Esophagus mucosa (tissue), 1 donor: ENCODE measurements at regions not wholly inside any gene's neighbourhood (a gene's known extent, or its start where the extent isn't known, plus 50 kb on each side); places are given as distances from the start of the nearest gene placed in this dataset.
"Not testable (repeated sequence)": the region's sequence is repeated elsewhere in the genome, so short reads cannot be mapped to it uniquely, and the experiment has no call there.

Experiments used
- ATAC-seq: fragments of 200-7000 bp; cut with Tn5 transposase; one replicate; pipeline ENCODE4 v1.9.1; 2020
- donor health status: DM: yes; HTN: yes; CAD: no.

DNA sequence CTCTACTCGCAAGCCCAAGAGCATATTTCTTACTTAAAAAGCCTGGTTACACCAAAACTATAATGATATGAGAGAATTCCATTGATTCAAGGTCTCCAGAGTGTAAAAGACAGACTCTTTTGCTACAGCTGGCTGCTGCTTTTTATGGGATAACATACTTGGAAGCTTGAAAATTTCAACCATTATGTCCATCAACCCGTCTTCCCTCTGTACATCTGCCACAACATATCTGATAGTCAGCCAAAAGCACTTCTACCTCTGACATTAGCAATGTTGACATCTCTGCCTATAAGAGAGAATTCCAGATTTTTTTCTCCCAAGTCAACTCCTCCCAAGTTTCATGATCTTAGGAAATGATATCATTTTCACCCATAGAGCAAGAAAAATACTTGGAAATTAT, 54.4 kb upstream of the IQCM start:
- no peak for ATAC-seq

DNA sequence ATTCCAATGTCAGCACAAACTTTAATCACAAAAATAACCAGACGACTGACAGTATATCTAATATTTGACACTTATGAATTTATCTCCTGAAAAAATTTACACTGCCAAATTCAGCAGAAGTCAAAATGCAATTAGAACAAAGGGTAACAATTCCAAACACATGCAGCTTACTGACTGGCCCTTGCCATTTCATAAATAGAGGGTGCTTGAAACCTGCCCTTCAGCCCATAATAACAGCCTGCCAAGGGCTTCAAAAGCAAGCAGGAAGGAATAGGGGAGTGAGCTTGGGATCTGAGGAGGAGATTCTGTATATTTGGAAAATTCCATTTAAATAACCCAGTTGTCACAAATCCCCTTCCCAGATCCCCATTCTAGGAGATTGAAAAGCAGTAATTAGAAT, 66.1 kb upstream of the IQCM start:
- ATAC-seq, result no peak

DNA sequence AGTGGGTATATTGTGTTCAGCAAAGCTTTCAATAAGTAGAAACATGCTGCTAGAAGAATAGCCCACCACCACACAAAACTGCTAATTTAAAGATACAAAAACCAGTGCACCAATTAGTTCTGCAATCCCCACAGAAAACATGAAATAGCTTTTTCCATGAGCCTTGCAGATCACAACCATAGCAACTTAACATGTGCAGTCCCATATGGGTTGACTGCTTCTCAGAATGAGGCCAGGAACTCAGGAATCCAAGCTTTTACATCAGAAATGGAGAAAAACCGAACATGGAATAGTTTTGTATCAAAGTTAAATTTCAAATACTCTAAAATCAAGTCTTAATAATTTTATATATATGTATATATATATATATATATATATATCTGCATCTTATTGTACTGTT, 66.6 kb upstream of the IQCM start:
- ATAC-seq, result no peak

DNA sequence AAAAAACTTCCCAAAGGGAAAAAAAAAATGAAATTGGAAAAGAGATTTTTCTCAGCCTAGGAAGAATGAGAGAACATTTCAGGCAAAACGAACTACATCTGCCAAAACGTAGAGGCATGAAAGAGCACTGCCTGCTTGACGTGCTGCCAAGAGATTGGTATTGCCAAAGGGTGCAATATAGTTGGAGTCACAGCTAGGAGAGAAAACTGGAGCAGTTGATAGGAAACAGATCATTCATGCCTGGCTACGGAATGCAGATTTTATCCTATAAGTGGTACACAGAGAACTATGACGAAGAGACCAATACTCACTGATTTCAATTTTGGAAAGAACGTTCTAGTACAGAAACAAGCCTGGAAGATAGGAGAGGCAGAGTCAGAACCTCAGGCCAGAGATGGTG, 68.4 kb upstream of the IQCM start:
- ATAC-seq, result no peak

DNA sequence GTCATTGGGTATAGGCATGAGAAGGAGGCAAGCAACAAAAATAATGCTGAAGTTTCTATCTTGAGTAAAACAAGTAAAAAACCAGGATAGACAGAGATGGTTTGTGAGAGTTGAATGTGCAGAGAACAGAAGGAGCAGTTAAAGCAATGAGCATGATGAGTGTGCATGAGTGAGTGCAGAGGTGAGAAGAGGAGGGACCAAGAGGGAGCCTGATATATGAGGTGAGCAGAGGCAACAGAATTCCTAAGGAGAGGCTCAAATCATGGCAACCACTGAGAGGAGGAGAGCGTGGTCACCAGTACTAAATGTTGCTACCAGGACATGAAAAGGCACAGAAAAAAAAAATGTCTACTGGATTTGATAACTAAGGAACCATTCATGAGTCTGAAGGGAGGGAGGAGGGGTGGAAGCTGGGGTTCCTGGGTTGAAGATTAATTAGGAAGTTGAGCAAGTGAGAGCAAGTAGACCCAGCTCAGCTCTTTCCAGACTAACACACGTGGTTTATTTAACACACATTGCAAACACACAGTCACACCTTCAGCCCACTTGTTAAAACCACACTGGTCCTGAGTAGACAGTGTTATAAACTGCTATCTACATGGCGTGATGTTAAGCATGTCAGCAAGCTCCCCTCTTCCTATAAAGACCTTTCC, 69.0 kb upstream of the IQCM start:
- ATAC-seq, result peak; percentile 39

DNA sequence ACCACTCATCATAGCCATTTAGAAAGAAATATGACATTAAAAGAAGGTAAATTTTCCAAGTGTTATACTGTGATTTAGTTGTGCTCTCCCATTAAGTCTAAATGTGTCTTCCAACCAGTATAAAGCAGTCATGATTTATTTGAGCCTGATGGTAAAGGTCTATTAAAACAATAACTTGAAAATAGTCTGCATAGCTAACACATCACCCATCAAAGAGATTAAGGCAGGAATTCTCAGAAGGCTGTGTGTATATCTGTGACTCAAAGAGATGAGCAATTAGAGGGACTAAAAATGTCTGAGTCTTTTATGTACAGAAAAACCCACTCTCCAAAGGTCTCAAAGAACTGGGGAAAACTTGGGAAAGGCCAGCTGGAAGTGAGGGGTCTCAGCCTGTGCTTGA, 70.3 kb upstream of the IQCM start:
- ATAC-seq, result peak; percentile 23

DNA sequence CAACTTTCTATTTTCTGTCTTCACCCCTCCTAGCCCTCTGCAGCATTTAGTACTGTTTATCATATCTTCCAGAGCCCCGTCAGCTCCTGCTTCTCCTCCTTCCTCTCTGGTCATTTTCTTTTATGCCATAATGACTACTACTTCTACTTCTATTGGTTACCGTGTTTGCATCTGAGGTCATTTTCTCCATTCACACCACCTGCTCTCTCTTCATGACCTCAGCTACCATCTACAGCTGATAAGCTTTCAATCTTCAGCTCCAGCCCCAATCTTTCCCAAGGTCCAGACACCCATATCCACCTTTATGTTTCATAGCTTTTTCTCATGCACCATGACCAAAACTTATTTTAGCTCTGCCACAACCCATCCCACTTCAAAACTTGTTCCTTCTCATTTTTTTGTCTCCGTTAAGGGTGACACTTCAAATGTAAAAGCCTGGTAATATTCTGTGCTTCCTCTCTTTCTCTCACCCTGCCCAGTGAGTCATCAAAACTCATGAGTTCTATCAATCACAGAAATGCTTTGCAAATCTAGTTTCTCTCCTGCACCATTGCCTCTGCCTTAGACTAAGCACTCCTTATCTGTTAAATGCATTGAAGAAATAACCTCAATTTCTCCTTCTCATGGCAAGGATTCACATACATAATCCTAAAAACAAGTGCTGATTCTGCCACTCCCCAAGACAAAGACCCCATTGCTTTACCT, 71.3 kb upstream of the IQCM start:
- ATAC-seq, result peak; percentile 70

DNA sequence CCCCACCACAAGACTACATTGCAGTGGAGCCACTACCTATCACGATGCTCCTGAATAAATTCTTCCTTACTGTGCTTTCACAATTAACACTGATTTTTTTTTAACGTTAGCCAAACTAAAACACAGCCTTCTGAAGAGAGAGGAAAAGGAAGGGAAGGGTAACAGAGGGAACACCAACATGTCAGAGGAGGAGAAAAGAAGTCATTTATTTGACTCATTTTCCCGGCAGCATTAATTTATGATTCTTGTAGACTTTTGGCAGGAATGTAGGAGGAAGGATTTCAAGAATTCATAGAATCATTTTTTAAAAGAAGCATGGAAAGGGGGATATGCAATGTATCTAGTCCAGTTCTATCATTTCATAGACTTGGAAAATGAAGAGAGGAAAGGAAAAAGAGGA, 74.3 kb upstream of the IQCM start:
- no peak for ATAC-seq

DNA sequence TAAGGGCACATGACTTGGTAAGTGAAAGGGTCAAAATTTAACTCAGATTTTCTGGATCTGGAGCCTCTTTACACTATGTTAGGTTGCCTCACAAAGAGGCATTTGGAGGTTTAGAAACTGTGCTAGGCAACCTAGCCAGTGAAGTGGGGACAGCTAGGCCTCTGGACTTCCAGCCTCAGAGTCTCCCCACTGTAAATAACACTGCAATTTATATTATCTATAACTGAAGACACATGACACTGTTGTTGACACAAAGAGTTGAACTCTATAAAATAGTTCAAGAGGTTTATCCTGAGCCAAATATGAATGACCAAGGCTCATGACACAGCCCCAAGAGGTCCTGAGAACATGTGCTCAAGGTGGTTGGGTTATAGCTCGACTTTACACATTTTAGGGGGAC, 74.9 kb upstream of the IQCM start:
- ATAC-seq, result no peak

DNA sequence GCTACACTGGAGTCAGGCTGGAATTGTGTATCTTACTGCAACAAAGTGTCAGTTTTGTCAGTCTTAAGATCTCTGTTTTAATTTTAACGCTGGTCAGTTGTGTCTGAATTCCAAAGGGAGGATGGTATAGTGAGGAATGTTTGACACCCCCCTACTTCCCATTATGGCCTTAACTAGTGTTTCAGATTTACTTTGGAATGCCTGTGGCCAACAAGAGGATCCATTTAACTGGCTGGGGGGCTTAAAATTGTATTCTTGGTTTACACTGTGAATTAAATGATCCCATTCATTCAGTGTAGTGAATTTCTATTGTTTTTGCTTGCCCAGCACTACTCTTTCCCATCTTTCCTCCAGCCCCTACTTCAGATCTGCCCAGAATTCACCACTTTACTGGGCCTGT, 75.8 kb upstream of the IQCM start:
- no peak for ATAC-seq

DNA sequence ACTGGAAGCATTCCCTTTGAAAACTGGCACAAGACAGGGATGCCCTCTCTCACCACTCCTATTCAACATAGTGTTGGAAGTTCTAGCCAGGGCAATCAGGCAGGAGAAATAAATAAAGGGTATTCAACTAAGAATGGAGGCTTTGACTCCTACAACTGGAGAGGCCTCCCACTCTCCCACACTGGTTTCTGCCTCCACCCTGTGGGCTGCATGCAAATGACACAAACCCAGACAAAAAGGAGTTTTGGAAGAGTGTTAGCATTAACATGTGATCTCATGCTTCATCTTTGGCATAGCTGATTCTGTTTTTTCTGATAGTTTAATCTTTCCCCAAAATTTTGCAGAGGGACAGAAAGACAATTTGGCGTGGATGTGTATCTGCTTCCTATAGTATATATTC, 80.8 kb upstream of the IQCM start:
- ATAC-seq, result no peak

DNA sequence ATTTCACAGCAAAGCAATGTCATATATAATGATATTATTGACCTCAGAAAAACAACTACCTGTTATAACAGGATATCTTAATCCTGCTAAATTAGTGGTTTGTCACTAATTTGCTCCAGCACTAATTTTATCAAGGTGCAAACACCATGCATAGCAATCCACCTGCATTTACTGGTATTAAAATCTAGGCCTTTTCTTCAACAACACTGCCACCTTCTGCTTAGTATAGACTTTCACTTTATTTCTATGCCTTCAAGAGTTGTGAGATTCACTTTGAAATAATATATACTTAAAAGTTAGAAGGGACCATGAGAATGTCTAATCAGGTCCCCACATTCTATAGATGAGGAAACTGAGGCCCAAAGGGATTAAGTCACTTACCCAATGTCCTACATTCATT, 82.1 kb upstream of the IQCM start:
- peak; percentile 33 for ATAC-seq

DNA sequence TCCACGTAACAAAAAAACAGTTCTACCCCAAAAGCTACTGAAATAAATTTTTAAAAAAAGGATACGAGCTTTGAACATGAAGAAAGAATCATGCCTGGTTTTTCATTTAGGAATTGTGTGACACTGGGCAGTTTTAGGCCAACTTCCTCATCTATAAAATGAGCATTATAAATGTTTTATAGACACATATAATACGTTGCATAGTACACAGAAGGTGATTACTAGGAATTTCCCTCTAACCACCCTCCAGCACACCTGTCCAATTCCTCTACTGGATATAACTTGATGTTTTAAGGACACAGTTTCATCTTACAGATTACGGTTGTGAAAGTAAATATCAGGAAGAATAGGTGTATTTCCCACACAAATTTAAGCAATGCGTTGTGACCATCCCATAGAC, 85.5 kb upstream of the IQCM start:
- no peak for ATAC-seq

DNA sequence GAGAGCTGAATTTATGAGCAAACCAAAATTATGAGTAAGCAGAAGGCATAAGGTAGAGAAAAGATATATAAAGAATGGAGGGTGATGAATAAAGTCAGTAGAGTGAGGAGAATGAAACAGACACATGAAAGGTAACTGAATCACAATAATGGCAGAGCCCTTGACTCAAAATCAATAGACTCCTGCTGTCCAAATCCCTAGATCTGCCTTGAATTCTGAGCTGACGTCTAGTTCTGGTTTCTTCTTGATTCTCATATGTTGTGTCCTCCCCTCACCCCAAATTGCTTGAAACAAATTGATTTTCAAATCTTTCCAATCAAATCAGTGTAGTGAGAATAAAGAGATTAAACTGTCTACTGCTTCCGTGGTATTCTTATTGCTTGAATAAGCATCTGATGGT, 86.6 kb upstream of the IQCM start:
- ATAC-seq, result no peak

DNA sequence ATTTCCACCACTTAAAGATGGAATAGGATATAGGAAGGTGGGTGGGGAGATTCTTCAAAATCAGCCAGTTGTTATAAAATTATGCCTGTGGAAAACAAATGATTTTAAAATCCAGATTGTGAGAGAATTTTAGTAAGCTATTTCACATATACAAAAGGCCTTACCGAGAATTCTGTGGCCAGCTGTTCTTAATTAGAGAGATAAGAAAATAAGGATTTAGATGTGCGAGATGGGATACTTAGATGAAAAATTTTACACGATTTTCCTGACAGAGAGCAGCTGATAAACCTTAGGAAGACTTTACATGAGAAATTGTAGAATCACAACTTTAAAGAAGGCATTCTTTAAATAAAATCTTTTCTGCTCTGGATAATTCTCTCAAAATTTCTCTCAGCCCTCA, 94.5 kb upstream of the IQCM start:
- ATAC-seq, result no peak

DNA sequence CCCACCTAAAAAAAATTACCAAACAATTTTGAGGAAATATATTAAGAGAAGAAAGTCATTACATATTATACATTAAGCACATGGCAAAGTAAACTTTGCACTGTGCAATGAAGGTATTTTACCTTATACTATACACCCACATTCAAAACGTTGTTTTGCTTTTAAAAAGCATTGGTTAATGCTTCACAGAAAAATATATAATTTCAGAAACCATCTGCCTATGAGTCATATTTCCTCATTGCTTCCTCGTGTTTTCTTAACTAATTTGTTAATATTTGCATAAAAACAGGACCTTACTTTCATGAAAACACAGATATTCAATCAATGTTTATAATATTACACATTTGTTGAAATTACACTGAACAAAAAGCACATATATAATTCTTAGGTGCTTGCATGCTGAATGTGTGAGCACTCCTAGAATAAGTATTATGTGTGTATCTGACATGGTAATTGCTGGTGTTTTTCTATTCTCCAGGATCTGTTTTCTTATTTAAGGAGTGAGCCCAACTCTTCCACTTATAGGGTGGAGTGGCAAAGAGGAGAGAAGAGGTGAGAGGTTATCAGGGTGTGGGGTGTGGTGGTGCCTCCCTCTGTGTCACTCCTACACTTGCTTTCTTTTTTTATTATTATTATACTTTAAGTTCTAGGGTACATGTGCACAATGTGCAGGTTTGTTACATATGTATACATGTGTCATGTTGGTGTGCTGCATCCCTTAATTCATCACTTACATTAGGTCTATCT, 95.1 kb upstream of the IQCM start:
- ATAC-seq, result no peak

DNA sequence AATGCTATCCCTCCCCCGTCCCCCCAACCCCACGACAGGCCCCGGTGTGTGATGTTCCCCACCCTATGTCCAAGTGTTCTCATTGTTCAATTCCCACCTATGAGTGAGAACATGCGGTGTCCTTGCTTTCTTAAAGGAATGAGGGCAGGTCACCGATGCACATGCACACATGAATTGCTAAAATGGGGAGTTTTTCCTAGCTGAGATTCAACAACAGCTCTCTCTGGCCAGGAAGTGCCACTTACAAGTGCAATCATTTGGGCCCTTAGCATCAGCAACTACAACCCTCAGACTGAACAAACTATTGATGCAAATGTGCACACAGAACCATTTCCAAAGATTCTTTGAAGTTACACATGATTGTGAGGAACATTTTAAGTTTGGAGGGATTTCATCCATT, 95.7 kb upstream of the IQCM start:
- no peak for ATAC-seq

DNA sequence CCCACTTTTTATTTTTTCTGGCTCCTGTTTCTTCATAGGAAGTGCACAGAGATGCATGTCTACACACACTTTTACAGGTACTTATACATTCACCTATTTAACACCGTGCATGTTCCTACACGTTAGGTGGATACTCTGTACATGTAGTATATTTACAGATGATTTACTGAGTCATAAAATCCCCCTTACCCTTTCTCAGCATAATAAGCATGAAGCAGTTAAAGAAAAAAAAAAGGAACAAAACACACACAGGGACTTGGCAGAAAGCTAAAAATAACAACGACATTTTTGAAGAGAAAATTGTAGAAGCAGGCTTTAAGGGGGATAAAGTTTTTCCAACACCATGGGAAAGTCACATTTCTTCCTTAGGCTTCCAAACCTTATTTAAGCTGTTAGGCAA, 96.4 kb upstream of the IQCM start:
- ATAC-seq, result no peak

DNA sequence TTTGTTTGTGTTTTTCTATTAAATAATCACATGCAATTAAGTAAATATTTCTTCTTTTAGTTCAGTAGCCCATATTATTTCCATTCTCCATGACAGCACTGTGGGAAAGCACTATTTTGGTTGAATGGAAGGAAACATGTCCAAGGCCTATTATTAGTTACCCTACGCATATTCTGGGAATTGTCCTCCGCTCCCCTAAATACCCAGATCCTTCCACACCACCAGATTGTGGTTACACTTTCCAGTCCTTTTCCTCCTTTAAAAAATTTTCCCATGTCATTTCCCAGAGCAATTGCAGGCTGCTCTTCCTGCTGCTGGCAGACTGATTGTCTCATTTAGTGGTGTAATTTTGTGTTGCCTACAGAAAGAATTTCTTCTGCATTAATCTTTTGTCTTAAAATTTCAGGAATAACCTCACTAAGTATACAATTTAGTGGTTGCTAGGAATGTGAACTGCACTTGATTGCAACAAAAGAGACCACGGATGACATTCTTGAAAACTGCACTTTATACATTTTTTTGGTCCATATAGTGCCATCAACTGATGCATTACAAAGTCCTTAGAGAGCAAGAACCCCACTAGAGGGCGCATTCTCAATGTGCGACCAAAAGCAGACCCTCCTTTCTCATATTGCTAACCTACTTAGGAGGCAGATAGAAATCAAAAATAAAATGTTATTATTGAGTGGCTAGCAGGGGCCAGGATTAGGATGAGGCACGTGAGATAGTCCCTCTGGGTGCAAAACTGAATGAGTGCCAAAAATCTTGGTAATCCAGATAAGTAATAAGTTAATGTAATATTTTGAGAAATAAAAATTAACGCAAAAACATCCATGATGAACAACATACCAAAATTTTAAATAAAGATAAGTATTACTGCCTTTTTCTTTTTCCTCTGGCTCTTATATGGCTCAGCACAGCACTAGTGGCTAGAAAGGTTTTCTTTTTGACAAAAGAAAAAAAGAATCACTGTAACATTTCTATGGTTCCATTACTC, 98.8 kb upstream of the IQCM start:
- no peak for ATAC-seq

DNA sequence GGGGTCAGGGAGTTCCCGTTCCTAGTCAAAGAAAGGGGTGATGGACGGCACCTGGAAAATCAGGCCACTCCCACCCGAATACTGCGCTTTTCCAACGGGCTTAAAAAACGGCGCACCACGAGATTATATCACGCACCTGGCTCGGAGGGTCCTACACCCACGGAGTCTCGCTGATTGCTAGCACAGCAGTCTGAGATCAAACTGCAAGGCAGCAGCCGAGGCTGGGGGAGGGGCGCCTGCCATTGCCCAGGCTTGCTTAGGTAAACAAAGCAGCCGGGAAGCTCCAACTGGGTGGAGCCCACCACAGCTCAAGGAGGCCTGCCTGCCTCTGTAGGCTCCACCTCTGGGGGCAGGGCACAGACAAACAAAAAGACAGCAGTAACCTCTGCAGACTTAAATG, 100.1 kb upstream of the IQCM start:
- ATAC-seq, result not testable (repeated sequence)

DNA sequence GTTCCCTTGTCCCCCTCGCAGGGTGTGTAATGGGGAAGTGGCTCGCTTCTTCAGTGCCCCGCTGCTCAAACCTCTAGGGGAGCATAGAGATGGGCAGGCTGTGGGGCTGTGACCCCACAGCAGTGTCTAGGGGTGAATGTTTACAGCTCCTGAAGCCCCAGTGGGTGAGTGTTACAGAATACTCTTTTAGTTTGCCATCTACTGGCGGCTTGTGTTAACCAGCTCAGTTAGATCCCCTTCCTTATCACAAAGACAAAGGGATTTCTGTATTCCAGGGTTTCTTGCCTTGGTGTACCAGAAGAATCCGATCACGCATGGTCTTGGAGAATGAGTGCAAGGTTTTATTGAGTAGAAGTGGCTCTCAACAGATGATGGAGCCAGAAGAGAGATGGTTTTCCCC, 108.1 kb upstream of the IQCM start:
- no peak for ATAC-seq

DNA sequence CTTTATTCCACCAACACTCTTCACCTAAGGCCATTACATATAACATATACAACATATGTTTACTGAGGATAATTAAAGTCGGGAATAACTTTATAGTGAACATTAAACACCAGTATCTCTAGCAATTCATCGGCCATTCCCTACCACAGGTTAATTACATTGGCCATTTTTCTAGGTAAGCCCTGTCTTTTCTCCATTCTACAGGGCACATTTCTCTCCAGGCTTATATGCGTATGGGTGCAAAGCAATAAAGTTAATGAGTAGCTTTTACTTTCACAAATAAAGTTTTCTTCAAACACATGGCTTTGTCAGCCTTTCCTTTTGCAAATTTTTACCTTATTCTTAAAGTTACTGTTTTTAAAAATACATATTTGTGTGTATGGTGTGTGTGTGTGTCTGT, 111.9 kb upstream of the IQCM start:
- no peak for ATAC-seq

DNA sequence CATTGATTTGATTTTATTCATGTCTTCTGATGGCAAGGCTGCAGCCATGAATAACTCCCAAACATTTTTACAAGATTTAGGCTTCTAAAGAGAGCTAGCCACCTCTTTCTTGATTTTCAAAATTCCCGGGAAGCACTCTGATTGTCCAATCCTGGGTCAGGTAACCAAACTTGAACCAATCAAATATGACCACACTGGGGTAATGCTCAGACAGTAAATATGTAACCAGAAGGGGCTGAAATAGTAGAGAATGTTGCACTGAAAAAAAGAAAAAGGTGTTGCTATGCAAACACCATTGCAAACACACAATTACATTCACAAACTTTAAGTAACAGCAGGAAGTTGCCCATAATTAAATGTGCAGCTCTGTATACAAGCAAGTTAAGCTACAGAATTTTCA, 112.9 kb upstream of the IQCM start:
- no peak for ATAC-seq
